NCI-H1092 (cell line): ENCODE measurements at regions not wholly inside any gene's neighbourhood (a gene's known extent, or its start where the extent isn't known, plus 50 kb on each side); places are given as distances from the start of the nearest gene placed in this dataset.

Experiments used
- DNase-seq: peaks from one replicate; lab custom pipeline; 2025; lab: John Stamatoyannopoulos, UW

DNA sequence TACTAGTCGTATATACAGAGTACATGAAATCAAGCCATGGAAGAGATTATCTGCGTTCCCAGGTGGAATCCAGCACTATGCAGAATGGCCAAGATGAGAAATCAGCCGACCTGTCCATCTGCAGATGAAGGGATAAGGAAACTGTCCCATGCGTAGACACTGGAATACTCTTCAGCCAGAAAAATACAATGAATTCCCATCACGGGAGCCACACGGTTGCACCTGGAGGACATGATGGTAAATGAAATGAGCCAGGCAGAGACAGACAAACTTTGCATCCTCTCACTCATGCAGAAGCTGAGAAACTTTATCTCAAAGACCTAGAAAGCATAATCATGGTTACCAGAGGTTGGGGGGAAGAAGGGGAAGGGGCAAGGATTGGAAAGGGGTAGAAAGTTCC lies 111.9 kb upstream of the TOP3B start:
- DNase-seq, result no peak

DNA sequence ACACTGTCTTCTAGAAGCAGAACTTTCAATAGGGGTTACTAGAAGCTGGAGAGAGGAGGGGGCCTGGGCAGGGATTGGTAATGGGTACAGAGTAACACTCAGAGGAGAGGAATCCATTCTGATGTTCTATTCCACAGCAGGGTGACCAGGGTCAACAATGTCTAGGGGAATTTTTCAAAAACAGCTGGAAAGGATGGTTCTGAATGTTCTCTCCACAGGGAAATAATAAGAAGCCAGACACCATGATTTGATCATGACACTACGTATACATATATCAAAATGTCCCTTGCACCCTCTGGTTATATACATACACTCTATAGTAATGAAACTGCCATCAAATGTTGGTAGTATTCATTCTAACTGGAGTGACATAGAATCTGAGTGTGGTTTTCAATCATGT lies 111.2 kb upstream of the TOP3B start:
- DNase-seq, result no peak

DNA sequence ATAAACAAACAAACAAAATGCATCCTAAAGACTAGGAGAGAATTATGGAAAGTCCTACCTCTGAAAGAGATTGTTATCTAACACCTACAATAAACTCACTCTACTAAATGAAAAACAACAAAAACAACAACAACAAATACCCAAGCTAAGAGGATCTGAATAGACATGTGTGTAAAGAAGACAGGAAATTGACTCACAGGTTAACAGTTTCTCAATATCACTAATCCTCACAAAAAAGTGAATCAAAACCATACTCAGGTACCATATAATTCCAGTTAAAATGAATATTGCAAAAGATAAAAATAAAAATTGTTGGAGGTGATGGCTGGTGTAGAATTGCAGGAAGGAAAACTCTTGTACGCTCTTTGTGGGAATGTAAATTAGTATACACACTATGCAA lies 110.4 kb upstream of the TOP3B start:
- DNase-seq, result no peak

DNA sequence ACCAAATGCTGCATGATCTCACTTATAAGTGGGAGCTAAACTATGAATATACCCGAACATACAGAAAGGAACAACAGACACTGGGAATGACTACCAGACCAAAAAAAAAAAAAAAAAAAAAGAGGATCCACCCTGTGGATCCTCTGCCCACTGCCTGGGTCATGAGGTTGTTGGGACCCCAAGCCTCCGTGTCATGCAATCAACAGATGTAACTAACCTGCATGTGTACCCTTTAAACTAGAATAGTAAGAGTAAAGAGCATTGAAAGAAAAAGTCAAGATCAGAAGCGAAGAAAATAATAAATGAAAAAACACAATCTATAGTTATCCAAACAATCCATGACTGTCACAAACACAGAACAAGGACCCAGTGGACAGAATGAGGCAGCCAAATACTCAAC lies 109.5 kb upstream of the TOP3B start:
- DNase-seq, result no peak

DNA sequence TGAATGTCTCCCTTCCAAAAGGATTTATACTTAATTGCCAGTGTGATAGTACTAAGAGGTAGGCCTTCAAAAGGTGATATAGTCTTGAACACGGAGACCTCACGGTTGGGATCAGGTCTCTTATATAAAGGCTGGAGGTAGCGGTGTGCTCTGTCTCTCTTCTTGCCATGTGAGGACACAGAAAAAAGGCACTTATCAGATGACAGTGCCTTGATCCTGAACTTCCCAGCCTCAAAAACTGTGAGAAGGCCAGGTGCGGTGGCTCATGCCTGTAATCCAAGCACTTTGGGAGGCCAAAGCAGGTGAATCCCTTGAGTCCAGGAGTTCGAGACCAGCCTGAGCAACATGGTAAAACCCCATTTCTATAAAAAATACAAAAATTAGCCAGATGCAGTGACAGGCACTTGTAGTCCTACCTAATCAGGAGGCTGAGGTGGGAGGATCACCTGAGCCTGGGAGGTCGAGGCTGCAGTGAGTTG lies 108.9 kb upstream of the TOP3B start:
- DNase-seq, result no peak

DNA sequence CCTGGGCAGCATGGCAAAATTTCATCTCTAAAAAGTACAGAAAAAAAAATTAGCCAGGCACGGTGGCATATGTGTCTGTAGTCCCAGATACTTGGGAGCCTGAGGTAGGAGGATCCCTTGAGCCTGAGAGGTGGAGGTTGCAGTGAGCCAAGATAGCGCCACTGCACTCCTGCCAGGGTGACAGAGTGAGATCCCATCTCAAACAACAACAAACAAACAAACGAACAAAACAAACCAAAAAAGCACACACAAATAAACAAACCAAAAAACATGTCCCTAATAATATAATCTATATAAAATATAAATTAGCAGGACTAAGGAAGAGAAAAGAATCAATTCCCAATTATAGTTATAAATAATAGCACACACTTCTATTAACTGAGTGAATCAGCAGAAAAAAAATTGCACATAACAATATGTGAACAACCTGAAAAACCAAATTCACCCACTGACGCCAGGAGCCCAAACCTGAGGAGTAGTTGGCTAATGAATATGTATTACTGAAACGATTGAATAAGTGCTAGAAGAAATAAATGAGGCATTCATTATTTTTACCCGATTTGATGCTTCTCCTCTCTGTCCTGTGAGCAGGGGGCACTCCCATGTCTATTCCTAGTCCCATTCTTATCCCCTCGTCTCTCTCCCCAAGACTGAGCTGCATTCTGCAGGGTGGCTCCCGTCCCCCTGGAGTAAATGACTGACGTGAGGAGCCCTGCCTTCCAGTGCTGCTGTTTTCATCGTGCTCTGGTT lies 108.2 kb upstream of the TOP3B start:
- no peak for DNase-seq

DNA sequence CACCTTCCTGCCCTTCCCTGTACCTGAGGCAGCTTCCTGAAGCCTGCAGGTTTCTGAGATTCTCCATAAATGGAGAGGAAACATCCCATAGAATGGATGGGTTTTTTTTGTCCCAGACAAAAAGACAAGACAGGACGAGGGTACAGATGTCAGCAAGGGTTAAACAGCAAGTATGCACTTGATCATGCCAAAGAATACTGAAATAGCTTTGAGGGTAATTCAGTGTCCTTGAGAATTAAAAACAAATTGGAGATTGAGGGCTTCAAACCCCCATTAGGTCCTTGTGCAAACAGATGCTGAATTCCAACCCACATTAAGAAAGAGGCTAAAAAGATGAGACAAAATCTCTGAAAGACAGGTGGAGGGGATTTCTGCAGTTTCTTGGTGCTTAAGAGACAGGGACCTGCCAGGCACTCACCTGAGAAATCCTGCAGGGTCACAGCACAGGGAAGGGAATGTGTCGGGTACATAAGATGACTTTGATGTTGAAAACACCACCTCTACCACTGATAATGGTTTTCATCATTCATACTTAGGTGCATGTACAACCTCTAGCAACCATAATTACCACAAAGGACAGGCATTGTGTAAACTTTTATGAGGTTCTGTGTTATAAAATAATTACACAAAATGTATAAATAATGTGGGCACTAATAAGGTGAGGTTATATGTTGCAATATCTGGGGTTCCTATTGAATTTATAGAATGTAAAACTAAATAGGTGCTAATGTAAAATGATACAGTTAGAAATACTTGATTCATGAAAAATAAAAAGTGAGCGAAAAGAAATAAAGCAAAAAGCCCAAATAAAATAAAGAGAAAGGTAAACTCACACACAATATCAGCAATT lies 107.1 kb upstream of the TOP3B start:
- DNase-seq, result no peak

DNA sequence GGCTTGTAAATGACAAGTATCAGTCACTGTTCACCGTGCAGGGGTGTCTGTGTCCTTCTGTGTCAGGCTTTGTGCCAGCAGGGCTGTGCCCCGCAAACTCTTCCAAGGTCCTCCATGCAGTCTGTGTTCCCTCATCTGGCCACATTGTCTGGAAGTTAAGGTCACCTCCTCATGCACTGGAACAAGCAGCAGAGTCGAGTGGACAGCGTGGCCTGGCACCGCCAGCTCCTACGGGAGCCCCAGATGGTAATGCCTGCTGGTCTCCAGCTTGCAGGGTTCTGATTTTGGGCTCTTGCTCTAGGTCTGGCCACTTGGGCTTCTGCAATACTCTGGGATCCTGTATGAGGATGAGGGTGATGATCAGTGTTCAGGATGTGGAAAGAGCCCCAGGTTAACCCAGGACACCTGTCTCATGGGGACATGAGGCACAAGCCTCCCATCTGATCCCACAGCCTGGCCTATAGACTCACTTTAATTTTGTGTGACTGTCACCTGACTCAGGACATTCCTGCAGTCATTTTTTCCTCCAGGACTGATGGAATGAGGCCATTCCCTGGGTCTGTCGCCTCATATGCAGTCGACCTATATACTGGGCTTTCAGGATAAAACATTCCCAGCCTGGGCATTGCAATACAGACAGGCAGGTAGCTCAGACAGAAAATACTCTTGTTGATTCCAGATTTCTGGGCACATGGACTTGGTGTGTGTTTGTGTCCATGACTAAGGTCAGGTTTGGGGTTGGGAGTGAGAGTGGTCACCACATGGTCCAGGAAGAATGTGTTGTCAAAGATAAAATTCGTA lies 106.3 kb upstream of the TOP3B start:
- DNase-seq, result no peak

DNA sequence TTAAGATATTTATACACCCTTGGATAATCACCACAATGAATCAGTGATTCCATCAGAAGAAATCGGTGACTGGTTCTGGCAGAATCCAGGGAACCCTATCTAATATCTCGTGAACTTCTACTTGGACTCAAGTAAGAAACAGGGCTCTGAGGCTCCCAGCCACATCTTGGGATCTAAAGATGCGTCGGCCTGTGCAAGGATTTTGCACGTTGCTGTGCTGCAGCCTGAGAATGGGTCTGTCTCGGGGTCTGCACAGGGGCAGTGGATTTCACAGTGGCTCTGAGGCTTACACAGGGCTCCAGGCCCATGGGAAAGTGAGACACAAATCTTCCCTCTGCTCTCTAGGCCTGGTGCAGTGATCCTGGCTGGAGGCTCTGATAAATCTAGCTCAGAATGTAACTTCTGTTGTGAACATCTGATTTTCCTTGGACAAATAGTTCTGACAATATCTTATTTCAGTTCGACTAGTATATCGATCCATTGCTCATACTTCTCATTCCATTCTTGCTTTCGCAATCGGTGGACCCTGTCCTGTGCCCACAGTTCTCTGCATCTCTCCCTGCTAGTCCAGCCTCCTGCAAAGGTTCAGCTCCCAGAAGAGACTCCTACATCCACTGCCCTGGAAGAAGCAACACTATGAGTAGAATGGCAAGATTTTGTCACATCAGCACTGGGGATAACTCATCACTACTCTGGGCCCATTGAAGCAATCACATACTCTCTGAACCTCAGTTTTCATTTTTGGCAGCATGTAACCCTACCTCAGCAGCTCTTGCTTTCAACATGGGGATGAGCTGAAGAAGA lies 105.5 kb upstream of the TOP3B start:
- no peak for DNase-seq

DNA sequence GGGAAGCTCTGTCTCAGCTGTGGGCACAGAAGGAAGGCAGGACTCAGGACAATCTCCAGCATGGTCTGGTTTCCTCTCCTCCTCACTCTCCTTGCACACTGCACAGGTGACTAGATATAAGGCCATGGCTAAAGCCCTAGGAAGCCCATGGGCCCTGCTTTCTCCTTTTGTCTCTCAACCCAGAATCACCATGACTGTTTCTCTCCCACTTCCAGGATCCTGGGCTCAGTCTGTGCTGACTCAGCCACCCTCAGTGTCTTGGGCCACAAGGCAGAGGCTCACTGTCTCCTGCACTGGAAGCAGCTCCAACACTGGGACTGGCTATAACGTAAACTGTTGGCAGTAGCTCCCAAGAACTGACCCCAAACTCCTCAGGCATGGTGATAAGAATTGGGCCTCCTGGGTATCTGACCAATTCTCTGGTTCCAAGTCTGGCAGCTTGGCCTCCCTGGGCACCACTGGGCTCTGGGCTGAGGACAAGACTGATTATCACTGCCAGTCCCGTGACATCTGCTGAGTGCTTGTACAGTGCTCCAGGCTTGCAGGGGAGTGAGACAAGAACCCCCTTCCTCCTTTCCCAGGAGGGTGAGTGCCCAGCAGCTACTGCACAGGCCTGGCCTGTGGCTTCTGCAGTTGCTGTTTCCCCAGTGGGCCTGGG lies 104.0 kb upstream of the TOP3B start:
- DNase-seq, result no peak

DNA sequence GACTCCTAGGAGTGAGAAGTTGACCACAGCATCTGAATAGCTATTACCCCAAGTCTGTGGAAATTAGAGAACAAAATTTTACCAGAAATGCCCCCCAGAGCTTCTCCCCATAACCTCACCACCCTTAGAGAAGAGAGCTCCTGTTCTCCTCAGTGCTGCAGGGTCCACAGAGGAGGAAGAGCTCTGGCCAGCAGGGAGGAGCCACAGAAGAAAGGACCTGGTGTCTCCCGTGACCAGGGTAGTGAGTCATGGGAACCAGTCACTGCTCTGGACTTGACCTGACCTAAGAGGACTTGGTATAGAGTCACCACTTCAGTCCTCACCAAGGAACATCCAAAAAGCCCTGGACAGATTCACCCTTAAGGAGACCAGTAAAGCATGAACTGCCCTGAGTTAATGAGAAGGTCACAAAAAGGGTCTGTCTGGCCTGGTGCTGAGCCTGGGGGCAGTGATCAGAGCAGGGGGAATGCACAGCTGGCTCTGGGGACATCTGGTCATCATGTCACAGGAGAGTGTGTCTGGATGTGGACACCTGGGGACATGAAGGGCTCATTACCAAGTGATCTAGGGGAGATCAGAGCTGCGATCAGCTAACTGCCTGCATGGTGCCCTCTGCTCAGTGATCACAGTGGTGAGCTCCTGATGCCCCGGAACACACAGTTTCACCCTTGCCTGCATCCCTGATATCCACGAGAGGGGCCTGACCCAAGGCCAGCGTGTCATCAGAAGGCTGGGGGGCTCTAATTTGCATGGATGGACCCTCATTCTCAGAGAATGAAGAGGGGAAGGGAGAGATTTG lies 103.3 kb upstream of the TOP3B start:
- DNase-seq, result no peak

DNA sequence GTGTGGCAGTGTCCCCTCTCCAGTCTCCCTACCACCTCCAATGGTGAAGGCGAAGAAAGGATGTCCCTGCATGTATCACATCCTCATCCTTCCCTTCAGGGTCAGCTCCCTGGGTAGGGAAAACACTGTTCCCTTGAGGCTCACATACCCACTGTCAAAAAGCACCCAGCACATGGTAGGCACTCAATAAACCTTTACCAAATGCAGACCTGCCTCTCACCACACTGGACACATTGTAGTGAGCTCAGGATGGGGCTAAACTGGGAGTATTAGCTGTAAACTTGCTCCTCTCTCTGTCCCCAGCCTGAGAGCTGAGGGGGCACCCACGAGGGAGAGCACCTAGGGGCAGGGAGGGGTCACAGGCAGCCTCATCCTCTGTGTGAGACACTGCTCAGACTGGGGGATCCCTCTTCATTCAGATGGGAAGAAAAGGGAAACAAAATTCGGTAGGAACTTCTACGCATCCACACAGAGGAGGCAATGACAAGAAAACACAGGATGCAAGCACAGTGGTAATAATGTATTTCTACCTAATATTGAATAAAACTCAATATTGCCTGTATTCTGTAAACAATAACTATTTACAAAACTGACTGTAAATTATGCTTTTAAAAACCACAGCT lies 101.6 kb upstream of the TOP3B start:
- no peak for DNase-seq

DNA sequence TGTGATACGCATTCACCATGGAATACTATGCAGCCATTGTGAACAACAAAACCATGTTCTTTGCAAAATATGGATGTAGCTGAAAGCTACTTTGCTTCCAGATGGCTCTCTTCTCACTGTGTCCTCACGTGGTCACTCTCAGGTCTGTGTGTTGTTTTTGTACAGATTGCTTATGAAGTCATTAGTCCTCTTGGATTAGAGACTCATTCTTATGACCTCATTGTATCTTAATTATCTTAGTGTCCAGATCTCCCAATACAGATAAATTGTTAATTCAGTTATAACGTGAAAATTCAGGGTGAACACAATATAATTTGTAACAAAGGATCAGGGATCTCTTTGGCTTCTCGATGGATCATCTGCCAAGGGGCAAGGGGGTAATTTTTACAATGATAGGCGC lies 100.4 kb upstream of the TOP3B start:
- DNase-seq, result no peak

DNA sequence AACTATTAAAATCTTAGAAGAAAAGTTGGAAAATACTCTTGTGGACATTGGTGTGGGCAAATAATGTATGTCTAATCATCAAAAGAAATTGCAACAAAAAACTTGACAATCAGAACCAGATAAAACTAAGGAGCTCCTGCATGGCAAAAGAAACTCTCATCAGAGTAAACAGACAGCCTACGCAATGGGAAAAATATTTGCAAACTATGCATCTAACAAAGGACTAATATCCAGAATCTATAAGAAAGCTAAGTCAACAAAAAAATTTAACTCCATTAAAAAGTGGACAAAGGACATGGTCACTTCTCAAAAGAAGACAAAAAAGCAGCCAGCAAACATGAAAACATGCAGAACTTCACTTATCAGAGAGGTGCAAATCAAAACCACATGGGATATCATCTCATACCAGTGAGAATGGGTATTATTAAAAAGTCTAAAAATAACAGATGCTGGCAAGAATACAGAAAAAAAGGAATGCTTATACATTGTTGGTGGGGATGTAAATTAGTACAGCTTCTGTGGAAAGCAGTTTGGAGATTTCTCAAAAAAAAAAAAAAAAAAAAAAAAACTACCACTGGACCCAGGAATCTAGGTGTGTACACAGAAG lies 99.7 kb upstream of the TOP3B start:
- no peak for DNase-seq

DNA sequence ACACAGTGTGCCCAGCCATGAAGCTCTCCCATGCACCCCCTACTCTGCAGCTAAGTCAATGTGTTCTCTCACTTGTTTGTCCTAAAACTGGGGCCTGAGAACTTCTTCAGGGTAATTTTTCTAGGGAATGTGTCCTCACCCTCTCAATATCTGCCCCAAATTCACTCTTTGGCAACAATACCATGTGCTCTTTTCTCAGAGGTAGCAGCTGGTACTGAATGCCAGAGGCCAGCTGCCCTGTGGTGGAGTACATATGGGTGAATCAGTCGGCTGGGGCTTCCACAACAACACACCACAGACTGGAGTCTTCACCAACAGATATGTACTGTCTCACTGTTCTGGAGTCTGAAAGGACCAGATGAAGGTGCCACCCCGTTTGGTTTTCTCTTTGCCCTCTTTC lies 97.7 kb upstream of the TOP3B start:
- DNase-seq, result no peak

DNA sequence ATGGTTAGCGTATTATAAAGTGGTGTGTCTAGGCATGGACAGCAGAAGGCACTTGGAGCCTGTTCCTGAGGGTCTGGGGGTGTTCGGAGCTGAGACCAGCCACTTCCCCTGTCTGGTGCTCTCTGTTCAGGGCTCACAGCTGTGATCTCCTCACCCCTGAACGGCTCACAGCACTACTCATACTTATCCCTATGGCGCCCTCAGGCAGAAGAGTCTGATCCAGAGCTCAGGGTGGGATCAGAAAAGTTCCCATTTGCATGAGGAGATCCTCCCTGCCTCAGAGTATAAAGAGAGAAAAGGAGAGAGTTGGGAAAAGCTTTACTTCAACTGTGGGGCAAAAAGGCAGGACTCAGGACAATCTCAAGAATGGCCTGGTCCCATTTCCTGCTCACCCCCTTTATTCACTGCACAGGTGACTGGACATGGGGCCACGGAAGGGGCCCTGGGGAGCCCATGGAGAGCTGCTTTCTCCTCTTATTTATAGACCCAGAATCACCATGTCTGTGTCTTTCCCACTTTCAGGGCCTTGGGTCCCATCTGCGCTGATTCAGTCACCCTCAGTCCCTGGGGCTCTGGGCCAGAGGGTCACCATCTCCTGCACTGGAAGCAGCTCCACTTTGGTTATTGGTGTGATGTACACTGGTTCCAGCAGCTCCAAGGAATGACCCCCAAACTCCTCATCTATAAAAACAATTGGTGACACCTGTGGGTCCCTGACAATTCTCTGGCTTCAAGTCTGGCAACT lies 97.0 kb upstream of the TOP3B start:
- no peak for DNase-seq

DNA sequence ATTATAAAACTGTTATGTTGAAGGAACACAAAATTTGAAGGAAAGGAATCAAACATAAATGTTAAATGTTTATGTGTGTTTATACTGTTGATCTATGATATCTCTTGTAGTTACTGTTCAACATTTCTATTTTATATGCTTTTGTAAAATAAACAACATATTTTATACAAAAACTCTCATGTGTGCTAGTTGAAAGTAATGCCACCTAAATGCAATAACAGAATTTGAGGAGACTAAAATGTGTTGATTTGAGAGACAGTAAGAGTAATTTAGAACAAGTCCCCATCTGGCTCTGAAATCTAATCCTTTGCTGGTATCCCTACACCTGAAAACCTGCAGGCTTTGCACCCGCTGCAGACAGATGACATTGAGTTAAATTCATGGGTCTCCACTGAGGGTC lies 95.7 kb upstream of the TOP3B start:
- DNase-seq, result no peak

DNA sequence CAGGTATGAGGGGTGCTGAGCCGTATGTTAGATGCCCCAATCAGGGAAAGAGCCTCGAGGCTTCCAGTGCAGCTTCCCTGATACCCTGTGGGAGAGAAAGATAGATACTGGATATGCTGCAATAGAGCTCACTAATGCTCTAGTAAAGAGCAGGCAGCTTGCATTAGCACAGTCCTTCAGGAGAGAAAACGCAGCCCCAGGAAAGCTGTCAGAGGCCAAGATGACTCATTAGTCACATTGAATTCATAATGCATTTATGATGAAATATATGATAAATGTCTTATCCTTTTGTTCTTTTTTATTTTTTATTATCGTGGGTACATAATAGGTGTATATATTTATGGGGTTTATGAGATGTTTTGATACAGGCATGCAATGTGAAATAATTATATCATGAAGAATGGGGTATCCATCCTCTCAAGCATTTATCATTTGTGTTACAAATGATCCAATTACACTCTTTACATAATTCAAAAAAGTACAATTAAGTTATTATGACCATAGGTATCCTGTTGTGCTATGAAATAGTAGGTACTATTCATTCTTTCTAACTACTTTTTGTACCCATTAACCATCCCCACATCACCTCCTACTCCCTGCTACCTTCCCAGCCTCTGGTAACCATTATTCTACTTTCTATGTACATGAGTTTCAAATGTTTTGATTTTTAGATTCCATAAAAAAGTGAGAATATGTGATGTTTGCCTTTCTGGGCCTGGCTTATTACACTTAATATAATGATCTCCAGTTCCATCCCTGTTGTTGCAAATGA lies 94.5 kb upstream of the TOP3B start:
- no peak for DNase-seq
